Vagina (tissue), 2 donors: ENCODE measurements at regions not wholly inside any gene's neighbourhood (a gene's known extent, or its start where the extent isn't known, plus 50 kb on each side); places are given as distances from the start of the nearest gene placed in this dataset.

Experiments
- POLR2A ChIP-seq, 2 donors: fragments of 450-650 bp; IDR thresholded peaks; one replicate each; pipeline ENCODE4 v1.6.1; 2017; ENCODE audit warnings: antibody characterized with exemption in 2 of 2, mild to moderate bottlenecking in 2 of 2, moderate library complexity in 2 of 2
- POLR2AphosphoS5 ChIP-seq, 2 donors: sonication (generic); formaldehyde crosslinking; IDR thresholded peaks; one replicate each; pipeline ENCODE4 v1.9.0; 2017; ENCODE audit warnings: antibody characterized with exemption in 2 of 2, mild to moderate bottlenecking in 2 of 2, low read depth in 1 of 2; ENCODE audit not compliant: insufficient read depth in 1 of 2
- TF ChIP-seq, protein P1 (sequence below), 3 experiments: fragments of 450-650 bp in 2 of 3; fragments of 200-600 bp in 1 of 3; sonication (generic) in 1 of 3; IDR thresholded peaks; one replicate each; pipeline ENCODE4 v1.5.1; 2017 to 2019; ENCODE audit warnings: antibody characterized with exemption in 3 of 3, mild to moderate bottlenecking in 2 of 3, moderate library complexity in 2 of 3

DNA sequence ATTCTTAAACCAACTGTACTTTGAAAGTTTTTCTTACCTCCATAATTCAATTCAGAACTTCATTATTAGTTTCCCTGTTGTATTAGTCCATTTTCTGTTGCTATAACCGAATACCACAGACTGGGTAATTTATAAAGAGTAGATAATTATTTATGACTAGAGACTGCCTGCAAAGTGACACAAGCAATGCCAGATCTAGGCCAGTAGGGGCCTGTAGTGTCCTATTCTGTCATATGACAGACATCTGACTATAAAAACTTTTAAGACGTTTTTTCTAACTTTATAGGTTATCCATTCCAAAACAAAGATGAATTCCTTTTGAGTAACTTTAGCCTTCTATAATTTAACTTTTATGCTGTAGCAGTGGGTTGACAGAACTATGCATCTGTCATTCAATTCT, 2783.8 kb downstream of the PCDH9 start:
- TF ChIP-seq POLR2AphosphoS5 (IDR thresholded peaks at IDR 0.05; ENCODE audit: insufficient read depth in 1 of 2, low read depth in 1 of 2) (no peak), POLR2A (IDR thresholded peaks at IDR 0.05) (no peak)
- TF ChIP-seq, protein P1, sequence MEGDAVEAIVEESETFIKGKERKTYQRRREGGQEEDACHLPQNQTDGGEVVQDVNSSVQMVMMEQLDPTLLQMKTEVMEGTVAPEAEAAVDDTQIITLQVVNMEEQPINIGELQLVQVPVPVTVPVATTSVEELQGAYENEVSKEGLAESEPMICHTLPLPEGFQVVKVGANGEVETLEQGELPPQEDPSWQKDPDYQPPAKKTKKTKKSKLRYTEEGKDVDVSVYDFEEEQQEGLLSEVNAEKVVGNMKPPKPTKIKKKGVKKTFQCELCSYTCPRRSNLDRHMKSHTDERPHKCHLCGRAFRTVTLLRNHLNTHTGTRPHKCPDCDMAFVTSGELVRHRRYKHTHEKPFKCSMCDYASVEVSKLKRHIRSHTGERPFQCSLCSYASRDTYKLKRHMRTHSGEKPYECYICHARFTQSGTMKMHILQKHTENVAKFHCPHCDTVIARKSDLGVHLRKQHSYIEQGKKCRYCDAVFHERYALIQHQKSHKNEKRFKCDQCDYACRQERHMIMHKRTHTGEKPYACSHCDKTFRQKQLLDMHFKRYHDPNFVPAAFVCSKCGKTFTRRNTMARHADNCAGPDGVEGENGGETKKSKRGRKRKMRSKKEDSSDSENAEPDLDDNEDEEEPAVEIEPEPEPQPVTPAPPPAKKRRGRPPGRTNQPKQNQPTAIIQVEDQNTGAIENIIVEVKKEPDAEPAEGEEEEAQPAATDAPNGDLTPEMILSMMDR (IDR thresholded peaks at IDR 0.05) = no peak
